PC-9 (cell line): ENCODE measurements at regions not wholly inside any gene's neighbourhood (a gene's known extent, or its start where the extent isn't known, plus 50 kb on each side); places are given as distances from the start of the nearest gene placed in this dataset.
A peak's percentile ranks its signal among the peaks of the same experiment; 100 is the strongest.

Experiments used
- BruUV-seq: library from RNA; stranded (reverse); fragments of 400-500 nt; replicated peaks from 2 replicates; lab custom pipeline; 2021; lab: Mats Ljungman, UMichigan
- CTCF ChIA-PET: fragments of 300-600 bp; sonication (Branson Sonifier 250); formaldehyde crosslinking; loops from one replicate; lab custom pipeline; 2022; ENCODE audit warnings: antibody characterized with exemption; lab: Charles Lee
- POLR2A ChIA-PET: fragments of 300-600 bp; sonication (Branson Sonifier 250); formaldehyde crosslinking; loops from one replicate; lab custom pipeline; 2022; ENCODE audit warnings: antibody characterized with exemption; ENCODE audit not compliant: unreplicated experiment; lab: Charles Lee
- DNase-seq, 2 experiments: peaks; one replicate each; pipeline versions ENCODE4 v3.0.0 to v3.0.0-alpha.2; 2015 to 2022; ENCODE audit warnings: mixed read lengths in 1 of 2
- H2AFZ ChIP-seq: fragments of 200-600 bp; sonication (generic); 2 replicates; pipeline ENCODE4 v1.8.1; 2017; ENCODE audit warnings: antibody characterized with exemption
- H3F3A ChIP-seq: fragments of 200-600 bp; sonication (generic); 2 replicates; pipeline ENCODE4 v1.8.1; 2017; ENCODE audit warnings: antibody characterized with exemption, mild to moderate bottlenecking, low read depth; ENCODE audit not compliant: insufficient read depth
- H3K27ac ChIP-seq: fragments of 200-600 bp; sonication (generic); 2 replicates; pipeline ENCODE4 v1.6.1; 2016; ENCODE audit warnings: mixed run types
- H3K27me3 ChIP-seq: fragments of 200-600 bp; sonication (generic); 2 replicates; pipeline ENCODE4 v1.6.1; 2016; ENCODE audit warnings: low read depth, mixed run types; ENCODE audit not compliant: insufficient read depth
- H3K36me3 ChIP-seq: fragments of 200-600 bp; sonication (generic); 2 replicates; pipeline ENCODE4 v1.6.1; 2016; ENCODE audit warnings: low read depth, mixed run types
- H3K4me1 ChIP-seq: fragments of 200-600 bp; sonication (generic); replicated peaks from 2 replicates; pipeline ENCODE4 v1.6.1; 2016; ENCODE audit warnings: mixed run types; ENCODE audit not compliant: insufficient read depth
- H3K4me2 ChIP-seq: fragments of 200-600 bp; sonication (generic); 2 replicates; pipeline ENCODE4 v1.6.1; 2017; ENCODE audit warnings: mixed run types
- H3K4me3 ChIP-seq: fragments of 200-600 bp; sonication (generic); 2 replicates; pipeline ENCODE4 v1.6.1; 2016; ENCODE audit warnings: mixed run types
- H3K79me2 ChIP-seq: fragments of 200-600 bp; sonication (generic); 2 replicates; pipeline ENCODE4 v1.6.1; 2017; ENCODE audit warnings: low read depth, mixed run types
- H3K9me2 ChIP-seq: fragments of 200-600 bp; sonication (generic); 2 replicates; pipeline ENCODE4 v1.8.1; 2017; ENCODE audit warnings: mild to moderate bottlenecking; ENCODE audit not compliant: insufficient read depth
- H3K9me3 ChIP-seq: fragments of 200-600 bp; sonication (generic); 2 replicates; pipeline ENCODE4 v1.8.1; 2016; ENCODE audit warnings: low read depth; ENCODE audit not compliant: insufficient read depth
- H4K20me1 ChIP-seq: fragments of 200-600 bp; sonication (generic); 2 replicates; pipeline ENCODE4 v1.8.1; 2017; ENCODE audit not compliant: insufficient read depth
- EZH2 ChIP-seq: fragments of 200-600 bp; sonication (generic); IDR thresholded peaks from 2 replicates; pipeline ENCODE4 v1.8.0; 2017; ENCODE audit warnings: antibody characterized with exemption, low read depth
- intact Hi-C: fragments of 100-400 bp; cut with micrococcal nuclease; formaldehyde crosslinking; loops from one replicate; pipeline ENCODE4 v1.10.0; 2022; ENCODE audit not compliant: unreplicated experiment
- TF ChIP-seq, protein P1 (sequence below): fragments of 200-600 bp; sonication (generic); conservative IDR thresholded peaks from 2 replicates; pipeline ENCODE4 v1.6.1; 2017; ENCODE audit warnings: mixed run types, antibody characterized with exemption, mild to moderate bottlenecking, moderate library complexity

DNA sequence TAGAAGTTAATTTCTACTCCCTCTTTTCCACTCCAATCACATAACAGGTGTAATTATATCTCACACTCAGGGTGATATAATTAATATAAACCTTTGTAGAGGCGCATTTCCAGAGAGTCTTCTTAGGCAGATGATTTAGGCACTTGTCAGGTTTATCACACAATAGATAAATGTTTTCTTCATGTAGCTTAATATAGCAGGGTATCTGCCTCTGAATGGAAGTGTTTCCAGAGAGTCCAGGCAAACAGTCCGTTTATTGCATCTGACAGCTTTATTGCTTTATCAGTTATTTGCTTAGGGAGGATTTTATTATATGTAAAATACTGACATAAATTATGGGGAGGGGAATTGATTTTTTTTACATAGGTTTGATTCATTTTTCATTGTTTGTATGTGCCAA is 766.3 kb downstream of the SLC4A3 start:
- no peak overlapping the region for H3K4me2 ChIP-seq
- H3K27me3 ChIP-seq, result no peaks in the 10 kb centered on the region
- intact Hi-C loops, result no loop called here
- ChIA-PET CTCF (no interaction called here), POLR2A (no interaction called here)
- no peak overlapping the region for H2AFZ ChIP-seq
- no peak for DNase-seq
- H3K4me1 ChIP-seq, result no peaks in the 10 kb centered on the region
- no peaks in the 10 kb centered on the region for H3F3A ChIP-seq
- no peak overlapping the region for H3K27ac ChIP-seq
- no peaks in the 10 kb centered on the region for H3K36me3 ChIP-seq
- no peaks in the 10 kb centered on the region for H4K20me1 ChIP-seq
- no peaks in the 10 kb centered on the region; the same call in 1 of the 2 replicates for H3K9me3 ChIP-seq
- no TSS peak for BruUV-seq
- H3K4me3 ChIP-seq, result no peak overlapping the region
- TF ChIP-seq, protein P1, sequence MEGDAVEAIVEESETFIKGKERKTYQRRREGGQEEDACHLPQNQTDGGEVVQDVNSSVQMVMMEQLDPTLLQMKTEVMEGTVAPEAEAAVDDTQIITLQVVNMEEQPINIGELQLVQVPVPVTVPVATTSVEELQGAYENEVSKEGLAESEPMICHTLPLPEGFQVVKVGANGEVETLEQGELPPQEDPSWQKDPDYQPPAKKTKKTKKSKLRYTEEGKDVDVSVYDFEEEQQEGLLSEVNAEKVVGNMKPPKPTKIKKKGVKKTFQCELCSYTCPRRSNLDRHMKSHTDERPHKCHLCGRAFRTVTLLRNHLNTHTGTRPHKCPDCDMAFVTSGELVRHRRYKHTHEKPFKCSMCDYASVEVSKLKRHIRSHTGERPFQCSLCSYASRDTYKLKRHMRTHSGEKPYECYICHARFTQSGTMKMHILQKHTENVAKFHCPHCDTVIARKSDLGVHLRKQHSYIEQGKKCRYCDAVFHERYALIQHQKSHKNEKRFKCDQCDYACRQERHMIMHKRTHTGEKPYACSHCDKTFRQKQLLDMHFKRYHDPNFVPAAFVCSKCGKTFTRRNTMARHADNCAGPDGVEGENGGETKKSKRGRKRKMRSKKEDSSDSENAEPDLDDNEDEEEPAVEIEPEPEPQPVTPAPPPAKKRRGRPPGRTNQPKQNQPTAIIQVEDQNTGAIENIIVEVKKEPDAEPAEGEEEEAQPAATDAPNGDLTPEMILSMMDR, result no peak
- TF ChIP-seq EZH2, result no peak
- H3K79me2 ChIP-seq, result no peaks in the 10 kb centered on the region
- no peaks in the 10 kb centered on the region for H3K9me2 ChIP-seq

DNA sequence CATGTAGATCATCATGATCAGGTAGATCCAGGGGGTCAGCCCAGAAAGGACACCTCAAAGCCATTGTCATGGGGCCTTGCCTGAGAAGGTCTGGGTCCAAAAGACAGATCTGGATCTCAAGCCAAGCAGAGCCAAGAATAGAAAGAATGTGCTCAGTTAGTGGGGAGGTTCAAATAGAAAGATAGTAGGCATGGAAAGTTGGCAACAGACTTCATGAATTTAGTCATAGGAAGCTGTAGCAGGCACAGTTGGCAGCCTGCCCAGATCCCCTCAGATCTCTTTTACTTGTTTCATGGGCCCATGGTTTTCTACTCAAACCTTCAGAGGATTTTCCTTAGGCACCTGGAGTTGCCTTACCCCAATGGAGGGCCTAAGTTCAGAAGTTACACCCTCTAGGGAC is 767.0 kb downstream of the SLC4A3 start:
- H3K79me2 ChIP-seq, result no peaks in the 10 kb centered on the region
- no peaks in the 10 kb centered on the region for H3K27me3 ChIP-seq
- BruUV-seq, result no TSS peak
- TF ChIP-seq, protein P1, result no peak
- TF ChIP-seq EZH2, result no peak
- H3K9me3 ChIP-seq, result no peaks in the 10 kb centered on the region; the same call in 1 of the 2 replicates
- ChIA-PET POLR2A (no interaction called here), CTCF (no interaction called here)
- H3K4me3 ChIP-seq, result no peak overlapping the region
- intact Hi-C loops, result no loop called here
- H4K20me1 ChIP-seq, result no peaks in the 10 kb centered on the region
- H3K36me3 ChIP-seq, result no peaks in the 10 kb centered on the region
- no peaks in the 10 kb centered on the region for H3K9me2 ChIP-seq
- no peak overlapping the region for H3K27ac ChIP-seq
- H3K4me2 ChIP-seq, result no peak overlapping the region
- H3K4me1 ChIP-seq, result no peaks in the 10 kb centered on the region
- H2AFZ ChIP-seq, result no peak overlapping the region
- DNase-seq, result peak in 1 of 2 experiments; percentile 22
- H3F3A ChIP-seq, result no peaks in the 10 kb centered on the region

DNA sequence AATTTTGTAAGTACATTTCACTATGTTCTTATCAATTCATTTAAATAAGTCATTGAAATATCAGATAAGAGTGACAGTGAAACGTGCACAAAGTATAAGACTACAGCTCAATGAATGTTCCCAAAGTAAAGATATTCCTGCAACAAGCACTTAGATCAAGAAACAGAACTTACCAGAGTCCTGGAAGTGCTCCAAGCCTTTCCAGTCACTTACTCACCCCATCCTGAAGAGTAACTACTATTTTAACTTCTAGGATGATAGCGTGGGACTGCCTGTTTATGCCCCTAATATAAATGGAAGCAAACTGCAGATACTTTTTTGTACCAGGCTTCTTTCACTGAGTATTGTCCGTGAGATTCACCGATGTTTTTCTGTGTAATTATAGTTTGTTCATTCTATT is 768.9 kb downstream of the SLC4A3 start:
- Histone ChIP-seq H3K9me3 (peaks cover 4% of the 10 kb centered on the region; the same call in 1 of the 2 replicates), H4K20me1 (no peaks in the 10 kb centered on the region), H3F3A (no peaks in the 10 kb centered on the region), H3K27me3 (no peaks in the 10 kb centered on the region), H3K27ac (no peak overlapping the region), H3K4me3 (no peak overlapping the region), H2AFZ (no peak overlapping the region), H3K4me1 (no peaks in the 10 kb centered on the region), H3K36me3 (no peaks in the 10 kb centered on the region), H3K9me2 (no peaks in the 10 kb centered on the region), H3K79me2 (no peaks in the 10 kb centered on the region), H3K4me2 (no peak overlapping the region)
- no peak for DNase-seq
- intact Hi-C loops, result no loop called here
- TF ChIP-seq, protein P1, result no peak
- TF ChIP-seq EZH2, result no peak
- BruUV-seq, result no TSS peak
- CTCF ChIA-PET, result no interaction called here
- POLR2A ChIA-PET, result no interaction called here
